ENCODE measurements at regions not wholly inside any gene's neighbourhood (a gene's known extent, or its start where the extent isn't known, plus 50 kb on each side); places are given as distances from the start of the nearest gene placed in this dataset.

GRCh38 chr18:72316497-72316896 lies 227.6 kb downstream of the CBLN2 start:
- H3K27me3 Mint-ChIP-seq (ENCODE audit: low read depth) = no peaks in the 10 kb centered on the region
- H3K4me3 Mint-ChIP-seq = no peak overlapping the region
- H3K27ac Mint-ChIP-seq = no peak overlapping the region
- peaks cover 10% of the 10 kb centered on the region for H3K9me3 Mint-ChIP-seq
- no peaks in the 10 kb centered on the region for H3K36me3 Mint-ChIP-seq (ENCODE audit: low read depth)
- no peaks in the 10 kb centered on the region for H3K4me1 Mint-ChIP-seq (ENCODE audit: low read depth)
- no peak for DNase-seq (ENCODE audit: low spot score)

- no peak for DNase-seq (ENCODE audit: low spot score)
- H3K36me3 Mint-ChIP-seq (ENCODE audit: low read depth) = no peaks in the 10 kb centered on the region
- H3K4me3 Mint-ChIP-seq = no peak overlapping the region
- no peaks in the 10 kb centered on the region for H3K27me3 Mint-ChIP-seq (ENCODE audit: low read depth)
- no peak overlapping the region for H3K27ac Mint-ChIP-seq
- H3K9me3 Mint-ChIP-seq = peaks cover 10% of the 10 kb centered on the region
- H3K4me1 Mint-ChIP-seq (ENCODE audit: low read depth) = no peaks in the 10 kb centered on the region
Observed at GRCh38 chr18:72283148-72283925, 260.8 kb downstream of the CBLN2 start.

DNA sequence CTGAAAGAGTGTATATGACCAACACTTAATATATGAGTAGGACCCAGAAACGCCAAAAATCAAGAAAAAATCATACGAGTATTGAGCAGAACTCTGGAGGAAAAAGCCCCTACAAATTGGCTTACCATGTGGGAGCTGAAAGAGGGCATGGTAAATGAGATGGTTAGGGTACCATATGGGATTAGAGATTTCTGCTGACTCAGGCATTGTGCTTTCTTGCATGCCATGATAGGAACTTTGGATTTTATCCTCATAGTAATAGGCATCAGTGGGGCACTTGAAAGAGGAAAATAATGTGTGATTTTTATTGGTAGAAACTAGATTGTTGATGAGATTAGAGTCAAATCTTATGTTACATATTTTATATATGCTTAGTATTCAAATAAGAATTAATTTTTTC lies 271.1 kb downstream of the CBLN2 start:
- H3K4me1 Mint-ChIP-seq (ENCODE audit: low read depth) = no peaks in the 10 kb centered on the region
- no peak for DNase-seq (ENCODE audit: low spot score)

DNA sequence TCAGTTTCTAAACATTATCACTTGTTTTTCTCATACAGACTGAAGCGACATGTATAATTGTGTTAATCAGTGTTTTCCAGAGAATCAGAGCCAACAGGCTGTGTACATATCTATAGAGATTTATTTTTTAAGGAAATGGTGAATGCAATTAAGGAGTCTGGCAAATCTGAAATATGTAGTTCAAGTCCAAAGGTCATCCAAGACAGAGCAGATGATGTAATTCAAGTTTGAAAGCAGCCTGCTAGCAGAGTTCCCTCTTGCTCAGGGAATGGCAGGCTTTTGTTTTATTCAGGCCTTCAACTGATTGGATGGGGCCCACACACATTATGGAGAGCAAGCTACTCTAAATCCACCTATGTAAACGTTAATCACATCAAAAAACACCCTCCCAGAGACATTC lies 282.6 kb downstream of the CBLN2 start:
- Mint-ChIP-seq H3K9me3 (peaks cover 2% of the 10 kb centered on the region), H3K4me3 (no peak overlapping the region), H3K27ac (no peak overlapping the region), H3K27me3 (ENCODE audit: low read depth) (no peaks in the 10 kb centered on the region), H3K4me1 (ENCODE audit: low read depth) (no peaks in the 10 kb centered on the region), H3K36me3 (ENCODE audit: low read depth) (no peaks in the 10 kb centered on the region)
- no peak for DNase-seq (ENCODE audit: low spot score)

More for the DNA sequence above, 271.1 kb downstream of the CBLN2 start:
- no peak overlapping the region for H3K4me3 Mint-ChIP-seq
- no peak overlapping the region for H3K27ac Mint-ChIP-seq
- H3K36me3 Mint-ChIP-seq (ENCODE audit: low read depth) = no peaks in the 10 kb centered on the region
- no peaks in the 10 kb centered on the region for H3K27me3 Mint-ChIP-seq (ENCODE audit: low read depth)
- H3K9me3 Mint-ChIP-seq = peaks cover 25% of the 10 kb centered on the region

DNA sequence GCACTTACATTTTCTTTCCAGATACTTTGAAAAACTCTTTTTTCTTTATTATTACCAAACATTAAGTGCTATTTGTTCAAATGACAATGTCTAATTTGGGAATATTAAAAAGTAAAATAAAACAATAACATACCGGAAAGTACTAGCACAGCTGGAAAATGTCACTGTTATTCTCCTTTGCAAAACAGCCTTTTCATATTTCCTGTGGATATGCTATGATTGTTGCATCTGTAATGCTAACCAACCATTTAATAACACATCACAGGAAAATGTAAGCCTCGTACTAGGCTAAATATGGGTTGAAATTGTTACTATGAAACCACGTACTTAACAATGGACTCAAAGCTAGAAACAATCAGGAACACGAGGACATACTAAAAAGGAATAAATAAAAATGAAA lies 298.1 kb downstream of the CBLN2 start:
- no peak overlapping the region for H3K4me3 Mint-ChIP-seq
- no peak overlapping the region for H3K27ac Mint-ChIP-seq
- peaks cover 6% of the 10 kb centered on the region for H3K9me3 Mint-ChIP-seq
- no peaks in the 10 kb centered on the region for H3K27me3 Mint-ChIP-seq (ENCODE audit: low read depth)
- no peak for DNase-seq (ENCODE audit: low spot score)
- no peaks in the 10 kb centered on the region for H3K4me1 Mint-ChIP-seq (ENCODE audit: low read depth)
- H3K36me3 Mint-ChIP-seq (ENCODE audit: low read depth) = no peaks in the 10 kb centered on the region

DNA sequence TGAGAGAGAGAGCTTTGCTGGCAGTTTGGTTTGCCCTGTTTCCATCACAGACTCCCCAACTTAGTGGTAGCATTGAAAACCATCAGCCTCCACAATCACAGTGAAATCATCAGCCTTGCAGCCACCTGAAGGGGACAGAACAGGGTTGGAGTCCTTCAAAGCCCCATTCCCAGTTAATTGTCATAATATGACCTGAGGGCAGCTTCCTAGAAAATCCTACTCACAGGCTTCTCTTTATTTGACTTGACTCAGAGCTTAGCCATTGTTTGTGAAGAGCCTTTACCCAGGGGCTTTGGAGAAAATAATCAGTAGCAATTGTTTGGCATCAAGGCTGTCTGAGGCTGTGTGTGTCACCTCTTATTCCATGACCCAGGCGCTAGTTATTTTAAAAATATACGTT lies 308.7 kb downstream of the CBLN2 start:
- Mint-ChIP-seq H3K36me3 (ENCODE audit: low read depth) (no peaks in the 10 kb centered on the region), H3K27ac (no peak overlapping the region), H3K27me3 (ENCODE audit: low read depth) (no peaks in the 10 kb centered on the region), H3K4me3 (no peak overlapping the region), H3K4me1 (ENCODE audit: low read depth) (no peaks in the 10 kb centered on the region), H3K9me3 (peaks cover 4% of the 10 kb centered on the region)
- no peak for DNase-seq (ENCODE audit: low spot score)

GRCh38 chr18:72233106-72233505 lies 311.0 kb downstream of the CBLN2 start:
- Mint-ChIP-seq H3K9me3 (peaks cover 7% of the 10 kb centered on the region), H3K27me3 (ENCODE audit: low read depth) (no peaks in the 10 kb centered on the region), H3K4me3 (no peak overlapping the region), H3K4me1 (ENCODE audit: low read depth) (no peaks in the 10 kb centered on the region), H3K36me3 (ENCODE audit: low read depth) (no peaks in the 10 kb centered on the region), H3K27ac (no peak overlapping the region)
- DNase-seq (ENCODE audit: low spot score) = no peak

DNA sequence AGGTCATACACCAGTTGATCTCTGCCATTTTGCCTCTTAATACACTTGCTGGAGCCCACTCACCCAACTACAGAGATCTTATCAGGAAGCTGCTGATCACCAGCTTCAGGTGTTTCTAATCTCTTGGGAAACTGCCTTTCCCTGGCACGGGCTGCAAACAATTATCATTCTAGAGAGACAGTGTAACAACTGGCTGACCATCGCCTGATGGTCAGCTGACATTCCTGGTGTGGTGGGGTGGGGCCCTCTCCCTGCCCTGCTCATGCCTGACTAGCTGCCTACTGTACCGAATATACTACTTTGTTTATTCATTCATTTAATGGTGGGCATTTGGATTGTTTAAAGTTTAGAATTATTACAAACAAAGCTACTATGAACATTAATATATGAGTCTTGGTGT lies 311.5 kb downstream of the CBLN2 start:
- Mint-ChIP-seq H3K4me1 (ENCODE audit: low read depth) (no peaks in the 10 kb centered on the region), H3K9me3 (peaks cover 7% of the 10 kb centered on the region), H3K4me3 (no peak overlapping the region), H3K27me3 (ENCODE audit: low read depth) (no peaks in the 10 kb centered on the region), H3K36me3 (ENCODE audit: low read depth) (no peaks in the 10 kb centered on the region), H3K27ac (no peak overlapping the region)
- no peak for DNase-seq (ENCODE audit: low spot score)

- Mint-ChIP-seq H3K4me3 (no peak overlapping the region), H3K36me3 (ENCODE audit: low read depth) (no peaks in the 10 kb centered on the region), H3K4me1 (ENCODE audit: low read depth) (no peaks in the 10 kb centered on the region)
Observed at GRCh38 chr18:72225958-72226357, 318.2 kb downstream of the CBLN2 start.

DNA sequence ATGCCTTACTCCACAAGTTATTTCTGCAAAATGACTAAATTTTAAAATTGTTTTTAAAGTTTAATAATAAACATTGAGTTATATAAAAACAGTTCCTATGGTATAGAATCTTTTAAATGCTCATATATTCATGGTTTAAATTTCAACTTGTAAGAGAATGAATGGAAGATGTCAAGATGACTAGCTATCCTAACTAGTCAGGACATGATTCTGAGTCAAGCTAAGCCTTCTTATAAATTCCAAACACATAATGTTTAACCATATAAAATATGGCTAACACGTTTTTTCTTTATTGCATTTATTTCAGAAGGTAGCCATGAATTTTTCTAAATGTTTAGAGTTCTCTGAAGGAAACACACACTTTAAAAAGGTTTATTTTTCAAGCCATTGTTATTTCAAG lies 320.4 kb downstream of the CBLN2 start:
- Mint-ChIP-seq H3K4me1 (ENCODE audit: low read depth) (no peaks in the 10 kb centered on the region), H3K27me3 (ENCODE audit: low read depth) (no peaks in the 10 kb centered on the region), H3K9me3 (peaks cover 3% of the 10 kb centered on the region), H3K4me3 (no peak overlapping the region), H3K36me3 (ENCODE audit: low read depth) (no peaks in the 10 kb centered on the region), H3K27ac (no peak overlapping the region)
- no peak for DNase-seq (ENCODE audit: low spot score)

More at GRCh38 chr18:72225958-72226357, 318.2 kb downstream of the CBLN2 start:
- Mint-ChIP-seq H3K27me3 (ENCODE audit: low read depth) (no peaks in the 10 kb centered on the region), H3K9me3 (peaks cover 3% of the 10 kb centered on the region), H3K27ac (no peak overlapping the region)
- no peak for DNase-seq (ENCODE audit: low spot score)

DNA sequence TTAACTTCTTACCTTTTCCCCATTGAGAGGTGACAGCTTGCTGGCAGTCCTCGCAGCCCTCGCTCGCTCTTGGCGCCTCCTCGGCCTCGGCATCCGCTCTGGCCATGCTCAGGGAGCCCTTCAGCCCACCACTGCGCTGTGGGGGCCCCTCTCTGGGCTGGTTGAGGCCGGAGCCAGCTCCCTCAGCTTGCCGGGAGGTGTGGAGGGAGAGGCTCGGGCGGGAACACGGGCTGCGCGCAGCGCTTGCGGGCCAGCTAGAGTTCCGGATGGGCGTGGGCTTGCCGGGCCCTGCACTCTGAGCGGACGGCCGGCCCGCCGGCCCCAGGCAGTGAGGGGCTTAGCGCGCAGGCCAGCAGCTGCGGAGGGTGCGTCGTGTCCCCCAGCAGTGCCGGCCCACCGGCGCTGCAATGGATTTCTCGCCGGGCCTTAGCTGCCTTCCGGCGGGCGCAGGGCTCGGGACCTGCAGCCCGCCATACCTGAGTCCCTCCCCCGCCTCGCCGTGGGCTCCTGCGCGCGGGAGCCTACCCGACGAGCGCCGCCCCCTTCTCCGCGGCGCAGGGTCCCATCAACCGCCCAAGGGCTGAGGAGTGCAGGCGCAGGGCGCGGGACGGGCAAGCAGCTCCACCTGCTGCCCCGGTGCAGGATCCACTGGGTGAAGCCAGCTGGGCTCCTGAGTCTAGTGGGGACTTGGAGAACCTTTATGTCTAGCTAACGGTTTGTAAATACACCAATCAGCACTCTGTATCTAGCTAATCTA lies 335.0 kb downstream of the CBLN2 start:
- Mint-ChIP-seq H3K36me3 (ENCODE audit: low read depth) (no peaks in the 10 kb centered on the region), H3K9me3 (peaks cover 8% of the 10 kb centered on the region), H3K27me3 (ENCODE audit: low read depth) (no peaks in the 10 kb centered on the region), H3K4me3 (no peak overlapping the region), H3K4me1 (ENCODE audit: low read depth) (no peaks in the 10 kb centered on the region), H3K27ac (no peak overlapping the region)
- no peak for DNase-seq (ENCODE audit: low spot score)

DNA sequence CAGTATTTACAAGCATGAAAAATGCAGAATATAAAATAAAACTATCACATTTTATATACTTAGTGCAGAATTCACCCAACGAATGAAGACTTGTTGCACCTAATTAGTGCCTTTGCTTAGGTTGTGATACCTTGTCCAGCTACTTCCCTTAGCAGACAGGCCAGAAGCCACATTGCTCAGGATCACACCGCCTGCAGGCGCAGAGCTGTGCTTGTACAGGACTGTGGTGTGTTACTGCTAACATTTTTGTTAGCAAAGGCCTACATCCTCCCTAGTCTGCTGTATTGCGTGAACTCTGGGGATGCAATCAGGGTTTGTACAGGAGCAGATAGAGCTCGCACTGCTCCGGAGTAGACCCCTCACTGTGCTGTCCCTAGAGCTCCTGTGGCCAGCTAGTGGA lies 336.9 kb downstream of the CBLN2 start:
- Mint-ChIP-seq H3K4me1 (ENCODE audit: low read depth) (no peaks in the 10 kb centered on the region), H3K4me3 (no peak overlapping the region), H3K27me3 (ENCODE audit: low read depth) (no peaks in the 10 kb centered on the region), H3K36me3 (ENCODE audit: low read depth) (no peaks in the 10 kb centered on the region), H3K27ac (no peak overlapping the region), H3K9me3 (peaks cover 8% of the 10 kb centered on the region)
- DNase-seq (ENCODE audit: low spot score) = no peak

DNA sequence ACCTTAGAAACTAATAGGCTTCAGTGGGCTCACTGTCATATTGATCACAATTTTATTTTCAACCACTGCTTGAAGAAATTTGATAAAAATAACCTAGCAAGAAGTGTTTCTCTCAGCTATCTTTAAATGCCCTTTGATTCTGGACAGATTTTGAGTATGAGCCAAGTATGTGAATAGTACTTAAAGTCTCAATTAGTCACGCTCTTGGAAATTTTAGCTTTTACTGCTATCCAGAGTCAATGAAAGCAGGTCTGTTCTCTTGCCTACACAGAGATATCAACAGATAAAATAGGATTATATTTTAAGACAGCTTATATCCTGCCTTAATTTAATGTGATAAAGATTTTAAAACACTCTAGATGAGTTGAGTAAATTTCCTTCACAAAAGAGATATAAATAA lies 337.3 kb downstream of the CBLN2 start:
- no peaks in the 10 kb centered on the region for H3K27me3 Mint-ChIP-seq (ENCODE audit: low read depth)
- no peak overlapping the region for H3K4me3 Mint-ChIP-seq
- no peaks in the 10 kb centered on the region for H3K36me3 Mint-ChIP-seq (ENCODE audit: low read depth)
- H3K27ac Mint-ChIP-seq = no peak overlapping the region
- no peaks in the 10 kb centered on the region for H3K4me1 Mint-ChIP-seq (ENCODE audit: low read depth)
- DNase-seq (ENCODE audit: low spot score) = no peak
- H3K9me3 Mint-ChIP-seq = peaks cover 8% of the 10 kb centered on the region

DNA sequence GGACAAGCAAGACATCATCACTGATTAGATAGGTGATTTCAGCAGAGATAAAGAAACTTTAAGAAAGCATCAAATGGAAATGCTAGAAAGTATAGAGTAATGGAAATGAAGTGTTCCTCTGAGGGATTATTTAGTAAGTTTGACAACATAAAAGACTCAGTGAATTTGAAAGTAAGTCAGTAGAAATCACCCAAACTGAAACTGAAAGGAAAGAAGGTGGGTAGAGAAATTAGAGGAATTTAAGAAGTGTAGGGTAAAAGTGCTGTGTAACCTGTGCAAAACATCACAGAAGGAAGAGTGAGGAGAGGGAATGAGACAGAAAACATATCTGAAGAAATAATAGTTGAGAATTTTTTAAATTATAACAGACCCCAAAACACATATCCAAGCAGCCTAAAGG lies 343.1 kb downstream of the CBLN2 start:
- no peak overlapping the region for H3K27ac Mint-ChIP-seq

More for the DNA sequence above, 343.1 kb downstream of the CBLN2 start:
- peaks cover 4% of the 10 kb centered on the region for H3K9me3 Mint-ChIP-seq
- no peak overlapping the region for H3K4me3 Mint-ChIP-seq
- no peak for DNase-seq (ENCODE audit: low spot score)
- no peaks in the 10 kb centered on the region for H3K36me3 Mint-ChIP-seq (ENCODE audit: low read depth)
- H3K4me1 Mint-ChIP-seq (ENCODE audit: low read depth) = peaks cover 3% of the 10 kb centered on the region
- H3K27me3 Mint-ChIP-seq (ENCODE audit: low read depth) = no peaks in the 10 kb centered on the region

Measured in T-helper 2 cell treated with Interferon-gamma antibody and Interleukin-4, amounts not matched to agents 5 μg/mL and 100 μg/mL, for 36 hours (primary cell).